Activated CD4-positive, alpha-beta T cell treated with anti-CD3 and anti-CD28 coated beads, Interleukin-2, amount 50 U/mL, for 16 hours (primary cell): ENCODE measurements at regions not wholly inside any gene's neighbourhood (a gene's known extent, or its start where the extent isn't known, plus 50 kb on each side); places are given as distances from the start of the nearest gene placed in this dataset.

ENCODE experiments used
- DNase-seq: peaks from one replicate; pipeline ENCODE4 v3.0.0-alpha.2; 2020

- DNase-seq: no peak
Measured at GRCh38 chr2:216285701-216286100, 86.6 kb downstream of the MARCHF4 start.

DNA sequence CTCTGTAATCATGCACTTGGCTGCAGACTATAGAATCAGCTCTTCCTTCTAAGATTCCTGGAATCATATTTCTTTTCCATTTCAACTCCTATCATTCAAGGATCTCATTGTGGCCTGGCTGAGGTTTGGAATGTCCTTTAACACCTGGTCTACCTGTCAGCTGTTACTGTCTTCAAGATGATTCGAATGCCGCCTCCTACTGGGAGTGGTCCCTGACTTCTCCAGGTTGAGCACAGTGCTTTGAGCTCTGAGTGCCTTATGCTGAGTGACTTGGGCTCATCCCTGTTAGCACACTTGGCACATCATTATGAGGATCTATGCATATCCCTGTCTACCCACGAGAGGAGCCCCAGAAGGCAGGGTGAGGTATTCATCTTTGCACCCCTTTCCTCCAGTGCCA is 87.6 kb downstream of the MARCHF4 start:
- no peak for DNase-seq

DNA sequence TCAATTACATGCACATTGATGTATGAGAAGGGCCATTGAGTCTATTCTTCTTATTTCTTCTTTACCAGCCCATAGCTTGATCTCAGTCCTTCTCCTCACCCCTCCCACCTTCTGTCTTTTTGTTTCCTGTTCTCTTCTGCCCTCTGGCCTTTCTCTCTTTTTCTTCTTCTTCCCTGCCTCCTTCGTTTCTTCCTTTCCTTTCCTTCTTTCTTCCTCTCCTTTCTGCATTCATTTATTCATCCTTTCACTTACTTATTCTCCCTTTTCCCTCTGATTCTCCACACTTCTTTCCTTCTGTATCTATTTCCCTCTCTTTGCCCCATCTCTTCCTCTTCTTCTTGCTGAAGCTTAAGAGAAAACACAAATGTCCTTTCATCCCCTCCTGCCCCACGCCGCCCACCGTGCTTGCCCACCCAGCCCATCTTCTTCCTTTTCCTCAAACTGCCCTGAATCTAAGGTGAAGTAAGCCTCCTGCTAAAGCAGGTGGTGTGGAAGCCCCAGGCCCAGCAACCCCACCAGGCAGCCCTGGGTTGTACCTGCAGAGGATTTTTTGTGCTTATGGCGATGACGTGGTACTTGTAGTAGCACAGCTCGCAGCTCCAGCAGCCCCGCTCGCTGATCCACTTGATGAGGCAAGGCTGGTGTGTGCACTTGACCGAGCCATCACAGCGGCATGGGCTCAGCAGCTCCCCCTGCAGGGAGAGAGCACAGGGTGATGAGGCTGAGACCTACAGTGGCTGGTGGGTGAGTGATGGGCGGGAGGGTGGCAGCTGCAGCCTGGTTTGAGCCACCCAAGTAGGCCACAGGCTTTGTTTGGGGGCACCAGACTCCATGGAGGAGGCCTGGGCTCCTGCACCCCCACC is 89.0 kb downstream of the MARCHF4 start:
- DNase-seq: peak; percentile 39

DNA sequence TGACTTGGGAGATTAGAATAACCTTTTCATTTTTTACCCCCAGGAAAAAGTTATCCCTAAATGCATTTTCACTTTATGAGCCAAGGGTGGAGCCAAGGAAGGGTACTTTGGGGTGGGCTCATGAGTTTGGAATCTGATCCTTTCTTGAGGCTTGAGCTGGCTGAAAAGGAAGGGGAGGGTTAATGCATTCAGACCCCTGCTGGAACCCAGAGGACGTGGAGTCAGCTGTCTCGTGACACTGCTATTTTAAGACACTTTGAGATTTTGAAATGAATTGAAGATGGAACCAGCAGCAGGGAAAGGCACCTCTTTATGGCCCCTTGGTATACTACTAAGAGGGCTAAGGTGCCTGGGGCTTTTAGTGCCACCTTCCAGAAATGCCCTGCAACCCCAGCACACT is 90.4 kb downstream of the MARCHF4 start:
- no peak for DNase-seq

GRCh38 chr2:216281316-216281715 is 91.0 kb downstream of the MARCHF4 start:
- DNase-seq: no peak

DNA sequence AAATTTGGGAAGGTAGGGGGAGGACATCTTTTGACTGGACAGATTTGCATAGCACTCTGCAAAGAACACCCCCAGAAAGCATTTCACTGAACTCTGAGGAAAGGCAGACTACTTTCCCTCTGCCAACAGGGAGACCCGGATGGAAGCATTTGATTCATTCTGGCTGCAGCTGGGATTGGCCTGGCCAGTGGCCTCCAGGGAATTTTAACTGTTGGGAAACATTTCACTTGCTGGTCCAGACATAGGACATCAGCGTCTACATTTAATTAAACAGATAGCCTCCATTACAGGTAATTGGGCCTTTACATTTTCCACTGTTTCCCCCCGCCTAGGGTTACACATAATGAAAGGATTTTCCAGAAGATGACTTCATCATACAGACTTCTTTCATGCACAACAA is 92.8 kb downstream of the MARCHF4 start:
- no peak for DNase-seq

GRCh38 chr2:216279031-216279430 is 93.3 kb downstream of the MARCHF4 start:
- no peak for DNase-seq

DNA sequence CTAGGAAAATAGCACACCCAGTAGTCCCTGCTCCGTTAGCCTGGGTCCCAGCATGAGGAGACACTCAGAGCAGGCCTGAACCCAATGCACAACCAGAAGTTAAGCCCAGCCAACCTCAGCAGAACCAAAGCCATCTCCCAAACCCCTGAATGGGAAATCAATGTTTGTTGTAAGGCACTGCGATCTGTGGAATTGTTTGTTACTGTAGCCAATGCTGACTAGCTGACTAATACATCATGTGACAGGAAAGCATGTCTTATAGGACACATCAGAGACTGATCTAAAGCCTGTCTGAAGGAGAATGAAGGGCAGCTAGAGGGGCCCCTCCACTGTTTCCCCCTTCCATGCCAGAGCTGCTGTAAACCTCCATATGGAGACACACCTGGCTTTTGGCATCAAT is 96.4 kb downstream of the MARCHF4 start:
- DNase-seq: no peak

GRCh38 chr2:216274194-216274840 is 98.0 kb downstream of the MARCHF4 start:
- DNase-seq: no peak

GRCh38 chr2:216261042-216261537 is 111.2 kb downstream of the MARCHF4 start:
- DNase-seq: no peak

- no peak for DNase-seq
Measured at GRCh38 chr2:216260629-216261028, 111.7 kb downstream of the MARCHF4 start.

DNA sequence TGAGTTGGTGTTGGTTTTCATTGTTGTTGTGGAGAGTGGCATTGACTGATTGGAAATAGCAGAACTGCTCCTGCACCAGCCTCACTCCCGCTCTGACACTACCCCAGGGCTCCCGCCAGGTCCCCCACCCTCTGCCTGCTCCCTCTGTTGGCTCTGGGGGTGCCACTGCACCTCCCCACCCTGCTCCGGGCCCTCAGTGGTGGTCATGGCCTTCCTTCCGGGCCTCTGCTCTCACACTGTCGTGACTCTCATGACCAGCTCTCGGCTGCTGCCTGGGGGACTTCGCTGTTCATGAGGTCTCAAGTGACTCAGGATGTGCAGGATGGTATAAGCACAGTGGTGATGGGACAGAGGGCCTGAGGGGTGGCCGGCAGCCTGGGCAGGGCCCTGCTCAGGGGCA is 113.2 kb downstream of the MARCHF4 start:
- no peak for DNase-seq

DNA sequence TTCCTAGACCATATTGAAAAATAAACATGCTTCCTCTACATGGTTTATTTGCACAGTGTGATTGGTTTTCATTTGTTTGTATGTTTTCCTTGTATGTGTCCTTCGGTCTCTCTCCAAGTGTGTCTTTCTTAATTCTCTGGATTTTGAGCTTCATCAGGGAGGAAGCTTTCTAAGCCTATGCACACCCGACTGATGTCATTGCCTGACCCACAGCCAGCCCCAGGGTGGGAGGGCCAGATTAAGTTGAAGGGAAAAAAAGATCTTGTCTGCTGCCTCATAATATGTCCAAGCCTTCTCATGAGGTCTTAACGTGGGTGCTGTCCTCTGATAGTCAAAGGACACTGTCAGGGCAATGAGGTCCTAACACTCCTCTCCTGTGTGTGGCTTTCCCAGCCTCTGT is 115.2 kb downstream of the MARCHF4 start:
- DNase-seq: no peak
